ENCODE measurements at regions not wholly inside any gene's neighbourhood (a gene's known extent, or its start where the extent isn't known, plus 50 kb on each side); places are given as distances from the start of the nearest gene placed in this dataset.

GRCh38 chr1:83318366-83318765 is 680.6 kb downstream of the TTLL7 start:
- TF ChIP-seq, protein P1, sequence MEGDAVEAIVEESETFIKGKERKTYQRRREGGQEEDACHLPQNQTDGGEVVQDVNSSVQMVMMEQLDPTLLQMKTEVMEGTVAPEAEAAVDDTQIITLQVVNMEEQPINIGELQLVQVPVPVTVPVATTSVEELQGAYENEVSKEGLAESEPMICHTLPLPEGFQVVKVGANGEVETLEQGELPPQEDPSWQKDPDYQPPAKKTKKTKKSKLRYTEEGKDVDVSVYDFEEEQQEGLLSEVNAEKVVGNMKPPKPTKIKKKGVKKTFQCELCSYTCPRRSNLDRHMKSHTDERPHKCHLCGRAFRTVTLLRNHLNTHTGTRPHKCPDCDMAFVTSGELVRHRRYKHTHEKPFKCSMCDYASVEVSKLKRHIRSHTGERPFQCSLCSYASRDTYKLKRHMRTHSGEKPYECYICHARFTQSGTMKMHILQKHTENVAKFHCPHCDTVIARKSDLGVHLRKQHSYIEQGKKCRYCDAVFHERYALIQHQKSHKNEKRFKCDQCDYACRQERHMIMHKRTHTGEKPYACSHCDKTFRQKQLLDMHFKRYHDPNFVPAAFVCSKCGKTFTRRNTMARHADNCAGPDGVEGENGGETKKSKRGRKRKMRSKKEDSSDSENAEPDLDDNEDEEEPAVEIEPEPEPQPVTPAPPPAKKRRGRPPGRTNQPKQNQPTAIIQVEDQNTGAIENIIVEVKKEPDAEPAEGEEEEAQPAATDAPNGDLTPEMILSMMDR (IDR thresholded peaks at IDR 0.05), result no peak
- TF ChIP-seq, protein P2, sequence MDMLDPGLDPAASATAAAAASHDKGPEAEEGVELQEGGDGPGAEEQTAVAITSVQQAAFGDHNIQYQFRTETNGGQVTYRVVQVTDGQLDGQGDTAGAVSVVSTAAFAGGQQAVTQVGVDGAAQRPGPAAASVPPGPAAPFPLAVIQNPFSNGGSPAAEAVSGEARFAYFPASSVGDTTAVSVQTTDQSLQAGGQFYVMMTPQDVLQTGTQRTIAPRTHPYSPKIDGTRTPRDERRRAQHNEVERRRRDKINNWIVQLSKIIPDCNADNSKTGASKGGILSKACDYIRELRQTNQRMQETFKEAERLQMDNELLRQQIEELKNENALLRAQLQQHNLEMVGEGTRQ (CRISPR knock-in tag; IDR thresholded peaks at IDR 0.05), result no peak
- TF ChIP-seq OVOL2 (CRISPR knock-in tag; IDR thresholded peaks at IDR 0.05; ENCODE audit: borderline replicate concordance) (no peak), ZNF232 (CRISPR knock-in tag; IDR thresholded peaks at IDR 0.05) (no peak), TP53 (CRISPR knock-in tag; IDR thresholded peaks at IDR 0.05) (no peak), FOXK1 (CRISPR knock-in tag; IDR thresholded peaks at IDR 0.05) (no peak), TCF7 (CRISPR knock-in tag; IDR thresholded peaks at IDR 0.05; ENCODE audit: low read depth) (no peak), USF1 (CRISPR knock-in tag; IDR thresholded peaks at IDR 0.05) (no peak), CBFB (CRISPR knock-in tag; IDR thresholded peaks at IDR 0.05; ENCODE audit: low read depth) (no peak)
